Neural progenitor cell (in vitro differentiated cells): ENCODE measurements at regions not wholly inside any gene's neighbourhood (a gene's known extent, or its start where the extent isn't known, plus 50 kb on each side); places are given as distances from the start of the nearest gene placed in this dataset.

Experiments
- CTCF ChIP-seq: fragments of 200-600 bp; sonication (generic); IDR thresholded peaks from 2 replicates; pipeline ENCODE4 v1.5.1; 2017; ENCODE audit warnings: antibody characterized with exemption, mild to moderate bottlenecking
- EZH2 ChIP-seq: fragments of 200-600 bp; sonication (generic); IDR thresholded peaks from 2 replicates; pipeline ENCODE4 v1.6.1; 2017; ENCODE audit warnings: antibody characterized with exemption, mild to moderate bottlenecking, moderate library complexity

- TF ChIP-seq CTCF (no peak), EZH2 (no peak)
These were observed 205.6 kb upstream of the CLINT1 start for GRCh38 chr5:158064334-158065123.
